ENCODE measurements at regions not wholly inside any gene's neighbourhood (a gene's known extent, or its start where the extent isn't known, plus 50 kb on each side); places are given as distances from the start of the nearest gene placed in this dataset.
"Not testable (repeated sequence)": the region's sequence is repeated elsewhere in the genome, so short reads cannot be mapped to it uniquely, and the experiment has no call there.

DNA sequence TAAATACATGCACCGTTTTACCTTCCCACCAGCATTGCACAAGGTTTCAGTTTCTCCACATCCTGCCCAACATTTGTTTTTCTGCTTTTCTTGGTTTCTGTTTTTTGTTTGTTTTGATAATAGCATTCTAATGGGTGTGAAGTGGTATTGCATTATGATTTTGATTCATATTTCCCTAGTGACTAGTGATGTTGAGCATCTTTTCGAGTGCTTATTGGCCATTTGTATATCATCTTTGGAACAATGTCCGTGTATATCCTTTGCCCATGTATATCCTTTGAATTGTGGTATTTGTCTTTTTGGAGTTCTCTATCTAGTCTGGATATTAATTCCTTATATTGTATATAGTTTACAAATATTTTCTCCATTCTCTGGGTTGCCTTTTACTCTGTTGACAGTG, 2914.8 kb upstream of the OR11H1 start:
- Mint-ChIP-seq H3K4me1 (peaks cover 0 to 3% (median 0%) of the 10 kb centered on the region in 7 donors), H3K27me3 (no peaks in the 10 kb centered on the region), H3K27ac (no peak overlapping the region), H3K9me3 (peaks cover 7 to 48% (median 27%) of the 10 kb centered on the region in 11 donors), H3K4me3 (no peak overlapping the region), H3K36me3 (peaks cover 0 to 14% (median 4%) of the 10 kb centered on the region in 5 donors)
- CTCF ChIA-PET = no interaction called here
- Histone ChIP-seq H3K4me1 (ENCODE audit: control insufficient read depth in 2 of 2, insufficient read depth in 2 of 2, low read length in 2 of 2) (no peaks in the 10 kb centered on the region), H3K36me3 (ENCODE audit: control insufficient read depth in 2 of 3, insufficient read depth in 3 of 3, low read length in 3 of 3) (no peaks in the 10 kb centered on the region), H3K27ac (ENCODE audit: low read depth, low read length) (no peak overlapping the region), H3K4me3 (ENCODE audit: low read length) (no peak overlapping the region), H3K27me3 (ENCODE audit: control insufficient read depth in 2 of 2, insufficient read depth in 2 of 2, low read length in 2 of 2) (no peaks in the 10 kb centered on the region), H3K9me3 (ENCODE audit: control insufficient read depth in 2 of 3, low read length in 3 of 3) (peaks cover 0 to 11% (median 0%) of the 10 kb centered on the region in 3 experiments)
- DNase-seq (no peak), ATAC-seq (no peak)
- intact Hi-C loops (cut with micrococcal nuclease) = no loop called here
- POLR2A ChIA-PET = no interaction called here

DNA sequence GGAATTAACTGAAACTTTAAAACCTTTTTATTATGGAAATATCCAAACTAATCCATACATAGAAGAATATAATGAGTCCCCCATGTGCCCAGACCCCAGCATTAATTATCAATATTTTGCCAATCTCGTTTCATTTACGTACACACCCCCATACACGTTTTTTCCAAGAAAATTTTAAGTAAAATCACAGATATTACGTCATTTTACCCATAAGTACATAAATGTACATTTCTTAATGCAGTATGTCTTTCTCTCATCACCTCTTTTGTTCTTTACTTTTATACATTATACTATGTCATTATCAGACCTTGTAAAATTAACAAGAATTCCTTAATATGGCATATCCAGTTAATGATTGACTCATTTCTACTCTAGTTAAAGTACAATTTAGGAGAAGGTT, 2914.1 kb upstream of the OR11H1 start:
- H3K4me1 ChIP-seq (ENCODE audit: control insufficient read depth in 2 of 2, insufficient read depth in 2 of 2, low read length in 2 of 2); H3K4me3 ChIP-seq (ENCODE audit: low read length); POLR2A ChIA-PET; H3K4me1 Mint-ChIP-seq; H3K27me3 ChIP-seq (ENCODE audit: control insufficient read depth in 2 of 2, insufficient read depth in 2 of 2, low read length in 2 of 2); H3K4me3 Mint-ChIP-seq; H3K9me3 ChIP-seq (ENCODE audit: control insufficient read depth in 2 of 3, low read length in 3 of 3); H3K27ac ChIP-seq (ENCODE audit: low read depth, low read length); H3K27ac Mint-ChIP-seq; DNase-seq; H3K27me3 Mint-ChIP-seq; CTCF ChIA-PET; intact Hi-C loops (cut with micrococcal nuclease); H3K36me3 ChIP-seq (ENCODE audit: control insufficient read depth in 2 of 3, insufficient read depth in 3 of 3, low read length in 3 of 3); ATAC-seq: not testable (repeated sequence)
- H3K36me3 Mint-ChIP-seq = peaks cover 0 to 14% (median 4%) of the 10 kb centered on the region in 5 donors
- peaks cover 7 to 49% (median 29%) of the 10 kb centered on the region in 11 donors for H3K9me3 Mint-ChIP-seq

DNA sequence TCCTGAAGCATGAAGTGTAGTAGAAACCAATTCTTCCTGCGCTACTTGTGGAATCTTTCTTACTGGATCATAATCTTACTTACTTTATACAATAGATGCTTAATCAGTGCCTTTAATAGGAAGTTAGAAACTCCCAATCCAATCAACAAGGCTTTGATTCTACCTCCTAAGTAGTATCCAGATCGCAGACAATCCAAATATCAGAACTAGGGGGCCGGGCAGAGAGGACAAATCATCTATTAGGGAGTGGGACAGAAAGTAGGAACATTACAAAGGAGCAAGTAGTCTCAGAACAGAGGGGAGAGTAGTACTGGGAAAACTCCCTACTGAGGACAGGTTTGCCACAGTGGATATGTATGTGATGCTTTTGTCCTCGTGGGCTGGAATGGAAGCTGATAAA, 2901.1 kb upstream of the OR11H1 start:
- ATAC-seq; H3K4me3 ChIP-seq (ENCODE audit: low read length); CTCF ChIA-PET; intact Hi-C loops (cut with micrococcal nuclease); H3K4me1 Mint-ChIP-seq; H3K36me3 ChIP-seq (ENCODE audit: control insufficient read depth in 2 of 3, insufficient read depth in 3 of 3, low read length in 3 of 3); H3K27ac ChIP-seq (ENCODE audit: low read depth, low read length); H3K27me3 Mint-ChIP-seq; H3K9me3 ChIP-seq (ENCODE audit: control insufficient read depth in 2 of 3, low read length in 3 of 3); H3K4me1 ChIP-seq (ENCODE audit: control insufficient read depth in 2 of 2, insufficient read depth in 2 of 2, low read length in 2 of 2); H3K4me3 Mint-ChIP-seq; DNase-seq; H3K27me3 ChIP-seq (ENCODE audit: control insufficient read depth in 2 of 2, insufficient read depth in 2 of 2, low read length in 2 of 2); H3K36me3 Mint-ChIP-seq; POLR2A ChIA-PET; H3K27ac Mint-ChIP-seq: not testable (repeated sequence)
- H3K9me3 Mint-ChIP-seq = peaks cover 6 to 42% (median 24%) of the 10 kb centered on the region in 11 donors

DNA sequence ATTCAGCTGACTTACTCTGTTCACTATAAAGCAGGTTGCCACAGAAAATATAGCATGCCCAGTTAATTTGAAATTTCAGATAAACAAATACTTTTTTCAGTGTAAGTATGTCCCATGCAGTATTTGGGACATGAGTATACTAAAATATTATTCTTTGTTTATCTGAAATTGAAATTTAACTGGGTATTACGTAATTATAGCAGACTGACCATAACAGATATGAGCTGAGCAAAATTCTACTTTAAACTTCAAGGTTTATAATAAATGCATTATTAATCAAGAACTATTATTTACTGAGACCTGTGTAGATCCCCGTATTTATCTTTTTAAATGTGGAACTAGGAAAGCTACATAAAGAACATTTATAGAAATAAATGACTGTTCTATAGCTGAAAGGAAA, 2898.2 kb upstream of the OR11H1 start:
- DNase-seq; H3K27me3 ChIP-seq (ENCODE audit: control insufficient read depth in 2 of 2, insufficient read depth in 2 of 2, low read length in 2 of 2); H3K4me1 ChIP-seq (ENCODE audit: control insufficient read depth in 2 of 2, insufficient read depth in 2 of 2, low read length in 2 of 2); ATAC-seq; H3K27ac ChIP-seq (ENCODE audit: low read depth, low read length); H3K36me3 ChIP-seq (ENCODE audit: control insufficient read depth in 2 of 3, insufficient read depth in 3 of 3, low read length in 3 of 3); H3K36me3 Mint-ChIP-seq; H3K27ac Mint-ChIP-seq; H3K4me3 ChIP-seq (ENCODE audit: low read length); CTCF ChIA-PET; H3K4me1 Mint-ChIP-seq; H3K4me3 Mint-ChIP-seq; POLR2A ChIA-PET; intact Hi-C loops (cut with micrococcal nuclease); H3K27me3 Mint-ChIP-seq; H3K9me3 ChIP-seq (ENCODE audit: control insufficient read depth in 2 of 3, low read length in 3 of 3): not testable (repeated sequence)
- H3K9me3 Mint-ChIP-seq = peaks cover 9 to 59% (median 34%) of the 10 kb centered on the region in 11 donors

DNA sequence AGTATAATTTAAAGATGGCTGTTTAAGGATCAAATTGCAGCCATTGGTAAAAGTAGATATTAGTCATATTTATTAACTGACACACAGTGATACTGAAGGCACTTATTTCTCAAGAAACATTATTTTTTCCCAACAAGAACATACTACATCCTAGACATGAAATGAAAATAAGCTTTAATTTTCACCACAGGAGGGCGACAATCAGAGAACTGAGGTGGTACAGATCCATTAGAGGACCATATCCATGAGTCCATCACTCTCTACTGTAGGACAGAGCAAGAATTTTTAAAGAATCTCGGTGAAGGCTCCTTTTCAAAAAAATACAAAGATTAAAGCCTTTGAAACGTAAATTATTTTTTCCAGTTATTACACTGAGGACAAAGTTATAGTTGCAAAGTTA, 2897.0 kb upstream of the OR11H1 start:
- H3K4me3 ChIP-seq (ENCODE audit: low read length); ATAC-seq; H3K27ac ChIP-seq (ENCODE audit: low read depth, low read length); H3K4me1 ChIP-seq (ENCODE audit: control insufficient read depth in 2 of 2, insufficient read depth in 2 of 2, low read length in 2 of 2); H3K27ac Mint-ChIP-seq; POLR2A ChIA-PET; H3K36me3 ChIP-seq (ENCODE audit: control insufficient read depth in 2 of 3, insufficient read depth in 3 of 3, low read length in 3 of 3); CTCF ChIA-PET; H3K36me3 Mint-ChIP-seq; H3K4me1 Mint-ChIP-seq; DNase-seq; H3K4me3 Mint-ChIP-seq; H3K27me3 Mint-ChIP-seq; H3K9me3 ChIP-seq (ENCODE audit: control insufficient read depth in 2 of 3, low read length in 3 of 3); intact Hi-C loops (cut with micrococcal nuclease); H3K27me3 ChIP-seq (ENCODE audit: control insufficient read depth in 2 of 2, insufficient read depth in 2 of 2, low read length in 2 of 2): not testable (repeated sequence)
- H3K9me3 Mint-ChIP-seq = peaks cover 14 to 69% (median 42%) of the 10 kb centered on the region in 11 donors

DNA sequence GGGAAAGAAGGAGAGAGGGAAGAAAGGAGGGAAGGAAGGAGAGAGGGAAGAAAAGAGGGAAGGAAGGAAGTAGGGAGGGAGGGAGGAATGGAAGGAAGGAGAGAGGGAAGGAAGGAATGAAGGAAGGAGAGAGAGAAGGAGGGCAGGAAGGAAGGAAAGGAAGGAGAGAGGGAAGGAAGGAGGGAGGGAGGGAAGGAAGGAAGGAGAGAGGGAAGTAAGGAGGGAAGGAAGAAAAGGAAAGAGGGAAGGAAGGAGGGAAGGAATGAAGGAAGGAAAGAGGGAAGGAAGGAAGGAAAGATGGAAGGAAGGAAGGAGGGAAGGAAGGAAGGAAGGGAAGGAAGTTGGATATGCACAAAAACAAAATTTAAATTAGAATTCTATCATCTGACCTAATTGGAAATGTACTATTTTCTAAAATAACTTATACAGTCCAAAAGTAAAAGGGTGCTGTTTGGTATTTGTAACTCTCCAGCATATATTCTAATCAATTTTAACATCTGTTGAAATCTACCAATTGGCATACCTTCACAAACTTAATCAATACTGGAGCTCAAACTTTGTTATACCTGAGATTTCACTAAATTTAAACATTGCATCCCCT, 2890.3 kb upstream of the OR11H1 start:
- H3K27me3 ChIP-seq (ENCODE audit: control insufficient read depth in 2 of 2, insufficient read depth in 2 of 2, low read length in 2 of 2); H3K4me1 ChIP-seq (ENCODE audit: control insufficient read depth in 2 of 2, insufficient read depth in 2 of 2, low read length in 2 of 2); CTCF ChIA-PET; H3K27me3 Mint-ChIP-seq; H3K4me3 ChIP-seq (ENCODE audit: low read length); H3K27ac ChIP-seq (ENCODE audit: low read depth, low read length); ATAC-seq; intact Hi-C loops (cut with micrococcal nuclease); H3K9me3 ChIP-seq (ENCODE audit: control insufficient read depth in 2 of 3, low read length in 3 of 3); H3K4me1 Mint-ChIP-seq; H3K27ac Mint-ChIP-seq; H3K36me3 Mint-ChIP-seq; H3K36me3 ChIP-seq (ENCODE audit: control insufficient read depth in 2 of 3, insufficient read depth in 3 of 3, low read length in 3 of 3); H3K4me3 Mint-ChIP-seq; DNase-seq; POLR2A ChIA-PET: not testable (repeated sequence)
- H3K9me3 Mint-ChIP-seq = peaks cover 14 to 79% (median 44%) of the 10 kb centered on the region in 11 donors

DNA sequence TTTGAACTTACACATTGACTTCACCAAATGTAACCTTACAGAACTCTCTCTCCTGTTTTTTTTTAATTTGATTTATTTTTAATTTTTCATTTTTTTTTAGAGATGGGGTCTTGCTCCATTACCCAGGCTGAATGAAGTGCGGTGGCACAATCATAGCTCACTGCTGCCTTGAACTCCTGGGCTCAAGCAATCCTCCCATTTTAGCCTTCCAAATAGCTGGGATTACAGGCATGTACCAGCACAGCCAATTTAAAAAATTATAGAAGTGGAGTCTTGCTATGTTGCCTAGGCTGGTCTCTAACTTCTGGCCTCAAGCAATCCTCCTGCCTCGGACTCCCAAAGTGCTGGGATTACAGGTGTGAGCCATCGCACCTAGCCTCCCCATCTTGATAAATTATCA, 2889.7 kb upstream of the OR11H1 start:
- CTCF ChIA-PET; H3K4me1 ChIP-seq (ENCODE audit: control insufficient read depth in 2 of 2, insufficient read depth in 2 of 2, low read length in 2 of 2); intact Hi-C loops (cut with micrococcal nuclease); H3K9me3 ChIP-seq (ENCODE audit: control insufficient read depth in 2 of 3, low read length in 3 of 3); H3K4me1 Mint-ChIP-seq; ATAC-seq; H3K4me3 ChIP-seq (ENCODE audit: low read length); H3K4me3 Mint-ChIP-seq; H3K27me3 Mint-ChIP-seq; DNase-seq; H3K27ac ChIP-seq (ENCODE audit: low read depth, low read length); H3K36me3 ChIP-seq (ENCODE audit: control insufficient read depth in 2 of 3, insufficient read depth in 3 of 3, low read length in 3 of 3); H3K27me3 ChIP-seq (ENCODE audit: control insufficient read depth in 2 of 2, insufficient read depth in 2 of 2, low read length in 2 of 2); H3K36me3 Mint-ChIP-seq; POLR2A ChIA-PET; H3K27ac Mint-ChIP-seq: not testable (repeated sequence)
- peaks cover 14 to 72% (median 39%) of the 10 kb centered on the region in 11 donors for H3K9me3 Mint-ChIP-seq

Data from naive thymus-derived CD4-positive, alpha-beta T cell (primary cell).